B cell (primary cell): ENCODE measurements at regions not wholly inside any gene's neighbourhood (a gene's known extent, or its start where the extent isn't known, plus 50 kb on each side); places are given as distances from the start of the nearest gene placed in this dataset.

Experiments
- ATAC-seq: fragments of 200-7000 bp; cut with Tn5 transposase; one replicate; pipeline ENCODE4 v1.10.0; 2021; ENCODE audit warnings: low read depth, mild to moderate bottlenecking, moderate number of reproducible peaks, moderate library complexity
- CTCF ChIA-PET: fragments of 350-600 bp; sonication (Branson Sonifier 250); formaldehyde crosslinking; loops from one replicate; lab custom pipeline; 2021; ENCODE audit warnings: antibody characterized with exemption, inconsistent platforms; lab: Charles Lee
- POLR2A ChIA-PET: fragments of 350-600 bp; sonication (Branson Sonifier 250); formaldehyde crosslinking; loops from one replicate; lab custom pipeline; 2021; ENCODE audit warnings: antibody characterized with exemption; lab: Charles Lee
- DNase-seq: peaks from one replicate; pipeline ENCODE4 v3.0.0; 2013
- H2AFZ ChIP-seq: 2 replicates; pipeline ENCODE4 v1.6.1; 2012; ENCODE audit warnings: mild to moderate bottlenecking, low read depth, low read length; ENCODE audit not compliant: insufficient read depth, poor library complexity, severe bottlenecking
- H3K27ac ChIP-seq, 2 donors: 1 replicate in 1 of 2; 2 replicates in 1 of 2; pipeline ENCODE4 v1.5.1; 2012 to 2013; ENCODE audit warnings: low read length in 2 of 2, mild to moderate bottlenecking in 2 of 2, moderate library complexity in 1 of 2
- H3K27me3 ChIP-seq, 4 experiments: fragments of 200-600 bp in 1 of 4; sonication (generic) in 1 of 4; replicated peaks in 1 of 4; 1 replicate in 2 of 4; 2 replicates in 2 of 4; pipeline versions ENCODE4 v1.6.1 to v1.7.0; 2013 to 2016; ENCODE audit warnings: low read length in 3 of 4, mild to moderate bottlenecking in 2 of 4, mixed read lengths in 1 of 4, moderate library complexity in 1 of 4; ENCODE audit not compliant: insufficient read depth in 4 of 4, control insufficient read depth in 3 of 4; ENCODE audit errors: control extremely low read depth in 1 of 4
- H3K36me3 ChIP-seq, 2 experiments: replicated peaks in 1 of 2; 1 replicate in 1 of 2; 2 replicates in 1 of 2; pipeline versions ENCODE4 v1.6.1 to v1.7.1; 2013; ENCODE audit warnings: low read length in 1 of 2; ENCODE audit not compliant: insufficient read depth in 2 of 2, control insufficient read depth in 1 of 2; ENCODE audit errors: control extremely low read depth in 1 of 2, extremely low read depth in 1 of 2
- H3K4me1 ChIP-seq, 2 donors: fragments of 200-600 bp in 1 of 2; sonication (generic) in 1 of 2; 1 replicate in 1 of 2; 2 replicates in 1 of 2; pipeline versions ENCODE4 v1.5.1 to v1.6.1; 2013 to 2017; ENCODE audit warnings: low read length in 2 of 2; ENCODE audit not compliant: control insufficient read depth in 2 of 2, insufficient read depth in 2 of 2
- H3K4me2 ChIP-seq: replicated peaks from 2 replicates; pipeline ENCODE3; 2012; ENCODE audit warnings: mild to moderate bottlenecking, low read depth, low read length; ENCODE audit not compliant: poor library complexity, severe bottlenecking
- H3K4me3 ChIP-seq, 5 experiments: fragments of 200-600 bp in 1 of 5; sonication (generic) in 1 of 5; 1 replicate in 3 of 5; 2 replicates in 2 of 5; pipeline versions ENCODE4 v1.5.1 to v1.7.0; 2011 to 2016; ENCODE audit warnings: low read length in 4 of 5, mild to moderate bottlenecking in 4 of 5, low read depth in 2 of 5, control low read depth in 1 of 5, moderate library complexity in 1 of 5; ENCODE audit not compliant: insufficient read depth in 1 of 5; ENCODE audit errors: control extremely low read depth in 1 of 5, extremely low read depth in 1 of 5
- H3K79me2 ChIP-seq: fragments of 200-600 bp; sonication (generic); one replicate; pipeline ENCODE4 v1.6.0; 2016; ENCODE audit warnings: low read length; ENCODE audit not compliant: control insufficient read depth, insufficient read depth
- H3K9ac ChIP-seq: fragments of 200-600 bp; sonication (generic); 2 replicates; pipeline ENCODE4 v1.6.1; 2017; ENCODE audit warnings: mild to moderate bottlenecking, low read length, moderate library complexity
- H3K9me3 ChIP-seq, 3 donors: one replicate each; pipeline versions ENCODE4 v1.6.1 to v1.7.1; 2013; ENCODE audit warnings: low read length in 2 of 3; ENCODE audit not compliant: control insufficient read depth in 2 of 3, insufficient read depth in 1 of 3; ENCODE audit errors: control extremely low read depth in 1 of 3
- H4K20me1 ChIP-seq: 2 replicates; pipeline ENCODE4 v1.6.0; 2012; ENCODE audit warnings: mild to moderate bottlenecking, low read length; ENCODE audit not compliant: insufficient read depth, control insufficient read depth, poor library complexity, severe bottlenecking
- H3K27ac Mint-ChIP-seq: one replicate; pipeline ENCODE4 v1.8.0; 2021; ENCODE audit warnings: mixed read lengths
- H3K27me3 Mint-ChIP-seq: one replicate; pipeline ENCODE4 v1.8.0; 2021; ENCODE audit warnings: mixed read lengths
- H3K4me1 Mint-ChIP-seq: one replicate; pipeline ENCODE4 v1.8.0; 2021; ENCODE audit warnings: mixed read lengths
- H3K4me3 Mint-ChIP-seq: one replicate; pipeline ENCODE4 v1.8.0; 2021; ENCODE audit warnings: mixed read lengths
- H3K9me3 Mint-ChIP-seq: one replicate; pipeline ENCODE4 v1.8.0; 2022; ENCODE audit warnings: mixed read lengths; ENCODE audit not compliant: insufficient read depth
- EZH2 ChIP-seq: IDR thresholded peaks from 2 replicates; pipeline ENCODE4 v1.6.1; 2012; ENCODE audit warnings: borderline replicate concordance, low read depth, mild to moderate bottlenecking, moderate library complexity, low read length; ENCODE audit not compliant: insufficient read depth, poor library complexity, severe bottlenecking
- WGBS: methylation state at CpG from one replicate; pipeline ENCODE4 v1.1.5; 2013; ENCODE audit warnings: missing lambda C conversion rate; ENCODE audit not compliant: insufficient coverage; 5-methylcytosine and 5-hydroxymethylcytosine counted together
- intact Hi-C: fragments of 100-400 bp; cut with micrococcal nuclease; formaldehyde crosslinking; loops from one replicate; pipeline ENCODE4 v1.10.0; 2022
- TF ChIP-seq, protein P1 (sequence below): fragments of 200-600 bp; IDR thresholded peaks from one replicate; pipeline ENCODE4 v1.8.0; 2022; ENCODE audit warnings: antibody characterized with exemption, mild to moderate bottlenecking

DNA sequence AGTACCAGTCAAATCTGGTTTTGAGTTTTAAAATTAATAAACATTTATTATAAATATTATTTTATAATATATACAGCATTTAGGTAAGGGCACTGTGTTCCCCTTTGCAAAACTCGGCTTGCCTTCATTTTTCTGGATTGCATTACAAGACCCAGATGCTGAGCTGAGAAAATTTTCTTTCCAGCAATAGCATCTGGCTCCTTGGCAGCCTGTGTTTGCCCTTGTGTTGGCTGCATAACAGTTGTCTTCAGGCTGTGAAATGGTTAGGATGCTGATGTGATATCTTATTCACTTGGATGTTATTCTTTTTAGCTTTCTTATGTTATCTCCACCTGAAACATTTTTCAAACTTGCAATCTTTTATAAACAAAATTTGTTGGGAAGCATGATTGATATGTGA, 784.4 kb downstream of the DACH1 start:
- H3K9ac ChIP-seq = no peak overlapping the region
- H3K27ac ChIP-seq = no peak overlapping the region
- no peak overlapping the region for H2AFZ ChIP-seq
- DNase-seq (no peak), ATAC-seq (no peak)
- no peak overlapping the region for H3K4me3 ChIP-seq
- H3K4me1 ChIP-seq = no peaks in the 10 kb centered on the region
- Mint-ChIP-seq H3K9me3 (peaks cover 6% of the 10 kb centered on the region), H3K4me1 (no peaks in the 10 kb centered on the region), H3K4me3 (no peak overlapping the region), H3K27me3 (no peaks in the 10 kb centered on the region), H3K27ac (no peak overlapping the region)
- no peaks in the 10 kb centered on the region for H4K20me1 ChIP-seq
- CTCF ChIA-PET = no interaction called here
- WGBS = 63% methylated on average over 1 of the region's 1 CpG
- no peaks in the 10 kb centered on the region for H3K36me3 ChIP-seq
- no peaks in the 10 kb centered on the region for H3K9me3 ChIP-seq
- no peaks in the 10 kb centered on the region for H3K27me3 ChIP-seq
- TF ChIP-seq, protein P1, sequence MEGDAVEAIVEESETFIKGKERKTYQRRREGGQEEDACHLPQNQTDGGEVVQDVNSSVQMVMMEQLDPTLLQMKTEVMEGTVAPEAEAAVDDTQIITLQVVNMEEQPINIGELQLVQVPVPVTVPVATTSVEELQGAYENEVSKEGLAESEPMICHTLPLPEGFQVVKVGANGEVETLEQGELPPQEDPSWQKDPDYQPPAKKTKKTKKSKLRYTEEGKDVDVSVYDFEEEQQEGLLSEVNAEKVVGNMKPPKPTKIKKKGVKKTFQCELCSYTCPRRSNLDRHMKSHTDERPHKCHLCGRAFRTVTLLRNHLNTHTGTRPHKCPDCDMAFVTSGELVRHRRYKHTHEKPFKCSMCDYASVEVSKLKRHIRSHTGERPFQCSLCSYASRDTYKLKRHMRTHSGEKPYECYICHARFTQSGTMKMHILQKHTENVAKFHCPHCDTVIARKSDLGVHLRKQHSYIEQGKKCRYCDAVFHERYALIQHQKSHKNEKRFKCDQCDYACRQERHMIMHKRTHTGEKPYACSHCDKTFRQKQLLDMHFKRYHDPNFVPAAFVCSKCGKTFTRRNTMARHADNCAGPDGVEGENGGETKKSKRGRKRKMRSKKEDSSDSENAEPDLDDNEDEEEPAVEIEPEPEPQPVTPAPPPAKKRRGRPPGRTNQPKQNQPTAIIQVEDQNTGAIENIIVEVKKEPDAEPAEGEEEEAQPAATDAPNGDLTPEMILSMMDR = no peak
- TF ChIP-seq EZH2 = no peak
- POLR2A ChIA-PET = no interaction called here
- intact Hi-C loops = no loop called here
- H3K4me2 ChIP-seq = no peak overlapping the region
- no peaks in the 10 kb centered on the region for H3K79me2 ChIP-seq

DNA sequence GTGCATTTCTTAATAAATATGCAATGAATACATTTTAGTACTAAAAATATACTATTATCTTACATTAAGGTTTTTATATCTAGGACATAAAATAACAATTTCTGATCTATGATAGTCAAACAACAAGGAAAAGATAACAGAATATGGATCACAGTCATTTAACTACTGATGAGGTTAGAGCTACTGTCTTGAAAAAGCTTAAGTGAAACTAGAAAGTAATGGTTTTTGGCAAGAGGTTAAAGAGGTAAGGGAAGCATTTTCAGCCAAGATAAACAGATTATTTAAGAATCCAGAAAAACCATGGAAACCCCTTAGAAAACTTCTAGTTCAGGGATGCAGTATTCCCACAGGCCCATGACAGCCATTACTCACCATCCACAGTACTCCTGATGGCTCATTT, 787.4 kb downstream of the DACH1 start:
- Mint-ChIP-seq H3K27me3 (no peaks in the 10 kb centered on the region), H3K9me3 (no peaks in the 10 kb centered on the region), H3K4me3 (no peak overlapping the region), H3K27ac (no peak overlapping the region), H3K4me1 (no peaks in the 10 kb centered on the region)
- Histone ChIP-seq H3K9ac (no peak overlapping the region), H3K27me3 (no peaks in the 10 kb centered on the region), H2AFZ (no peak overlapping the region), H4K20me1 (no peaks in the 10 kb centered on the region), H3K79me2 (no peaks in the 10 kb centered on the region), H3K4me2 (no peak overlapping the region), H3K4me1 (no peaks in the 10 kb centered on the region), H3K36me3 (no peaks in the 10 kb centered on the region), H3K4me3 (no peak overlapping the region), H3K27ac (no peak overlapping the region), H3K9me3 (no peaks in the 10 kb centered on the region)
- DNase-seq (no peak), ATAC-seq (no peak)
- CTCF ChIA-PET = no interaction called here
- POLR2A ChIA-PET = no interaction called here
- intact Hi-C loops = no loop called here
- TF ChIP-seq EZH2 = no peak
- TF ChIP-seq, protein P1 = no peak
